Upper lobe of right lung (tissue), 1 donor: ENCODE measurements at regions not wholly inside any gene's neighbourhood (a gene's known extent, or its start where the extent isn't known, plus 50 kb on each side); places are given as distances from the start of the nearest gene placed in this dataset.

Experiments
- ATAC-seq: fragments of 200-7000 bp; cut with Tn5 transposase; one replicate; pipeline ENCODE4 v1.9.1; 2020; ENCODE audit warnings: mild to moderate bottlenecking, moderate library complexity
- DNase-seq: peaks from one replicate; pipeline ENCODE4 v3.0.0-alpha.2; 2020
- H3K27ac ChIP-seq: fragments of 200-600 bp; one replicate; pipeline ENCODE4 v1.8.0; 2022
- H3K27me3 ChIP-seq: fragments of 200-600 bp; one replicate; pipeline ENCODE4 v1.8.0; 2022; ENCODE audit warnings: mild to moderate bottlenecking
- H3K36me3 ChIP-seq: fragments of 200-600 bp; one replicate; pipeline ENCODE4 v1.8.0; 2022
- H3K4me1 ChIP-seq: fragments of 200-600 bp; one replicate; pipeline ENCODE4 v1.8.0; 2022
- H3K4me3 ChIP-seq: fragments of 200-600 bp; one replicate; pipeline ENCODE4 v1.8.0; 2022; ENCODE audit warnings: mild to moderate bottlenecking
- H3K9me3 ChIP-seq: fragments of 200-600 bp; one replicate; pipeline ENCODE4 v1.8.0; 2022
- CTCF ChIP-seq: fragments of 200-600 bp; IDR thresholded peaks from one replicate; pipeline ENCODE4 v1.8.0; 2022; ENCODE audit warnings: antibody characterized with exemption
- intact Hi-C: fragments of 100-400 bp; cut with DNase I; formaldehyde crosslinking; loops from one replicate; pipeline ENCODE4 v1.11.0; 2022
- donor health status: DM: no; HTN: yes; CAD: no; lungs with severe emphysema.

DNA sequence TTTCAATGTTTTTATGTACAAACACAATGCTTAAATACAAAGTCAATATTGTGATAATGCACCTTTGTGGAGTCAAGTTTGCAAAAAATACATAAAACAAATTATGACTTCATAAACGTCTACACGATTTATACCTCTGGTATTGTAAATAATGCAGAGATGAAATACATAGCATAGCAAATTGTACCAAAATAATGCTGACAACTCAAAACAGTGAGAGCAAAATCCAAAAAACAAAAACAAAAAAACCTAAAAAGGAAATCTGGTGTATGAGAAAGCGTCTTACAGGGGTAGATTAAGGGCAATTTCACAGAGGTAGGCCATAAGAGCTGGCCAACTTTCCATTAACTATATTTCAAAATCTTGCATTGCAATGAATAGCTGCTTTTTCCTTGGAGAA is 161.5 kb upstream of the LRRC7 start:
- H3K27ac ChIP-seq, result no peak overlapping the region
- intact Hi-C loops, result no loop called here
- TF ChIP-seq CTCF, result no peak
- H3K27me3 ChIP-seq, result no peaks in the 10 kb centered on the region
- ATAC-seq, result no peak
- H3K4me3 ChIP-seq, result no peak overlapping the region
- H3K4me1 ChIP-seq, result no peaks in the 10 kb centered on the region
- no peak for DNase-seq
- no peaks in the 10 kb centered on the region for H3K9me3 ChIP-seq
- no peaks in the 10 kb centered on the region for H3K36me3 ChIP-seq

GRCh38 chr1:69409731-69410456 is 157.8 kb upstream of the LRRC7 start:
- Histone ChIP-seq H3K4me3 (no peak overlapping the region), H3K4me1 (no peaks in the 10 kb centered on the region), H3K27me3 (no peaks in the 10 kb centered on the region), H3K27ac (no peak overlapping the region), H3K36me3 (no peaks in the 10 kb centered on the region), H3K9me3 (no peaks in the 10 kb centered on the region)
- no peak for TF ChIP-seq CTCF
- no peak for DNase-seq
- ATAC-seq, result peak; percentile 39
- intact Hi-C loops, result no loop called here

DNA sequence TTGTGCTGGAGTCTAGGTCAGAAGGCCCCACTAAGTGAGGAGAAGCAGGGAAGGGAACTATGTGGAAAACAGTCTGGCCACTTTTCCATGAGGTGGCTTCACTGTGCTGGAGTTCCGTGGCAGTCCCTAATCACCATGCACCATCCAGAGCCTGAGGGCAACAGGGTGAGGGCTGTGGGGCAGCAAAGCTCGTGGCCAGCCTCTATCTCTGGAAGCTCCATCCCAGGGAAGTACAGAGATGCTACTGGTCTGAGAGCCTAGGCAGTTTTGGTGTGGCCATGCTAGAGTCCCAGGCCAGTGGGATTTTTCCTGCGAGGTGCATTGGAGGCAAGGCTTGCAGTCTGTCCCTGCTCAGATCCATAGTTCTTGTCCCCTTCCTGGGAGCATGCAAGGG is 157.3 kb upstream of the LRRC7 start:
- intact Hi-C loops, result no loop called here

GRCh38 chr1:69410893-69411292 is 156.8 kb upstream of the LRRC7 start:
- Histone ChIP-seq H3K27me3 (no peaks in the 10 kb centered on the region), H3K9me3 (no peaks in the 10 kb centered on the region), H3K4me1 (no peaks in the 10 kb centered on the region), H3K36me3 (no peaks in the 10 kb centered on the region), H3K27ac (no peak overlapping the region), H3K4me3 (no peak overlapping the region)
- TF ChIP-seq CTCF, result no peak
- ATAC-seq (no peak), DNase-seq (no peak)
- intact Hi-C loops, result no loop called here

More for the DNA sequence above, 157.3 kb upstream of the LRRC7 start:
- no peaks in the 10 kb centered on the region for H3K9me3 ChIP-seq
- ATAC-seq (peak; percentile 24), DNase-seq (no peak)
- TF ChIP-seq CTCF, result no peak
- no peaks in the 10 kb centered on the region for H3K4me1 ChIP-seq
- H3K27me3 ChIP-seq, result no peaks in the 10 kb centered on the region
- no peaks in the 10 kb centered on the region for H3K36me3 ChIP-seq
- H3K4me3 ChIP-seq, result no peak overlapping the region
- no peak overlapping the region for H3K27ac ChIP-seq

- no peak for DNase-seq
- H3K9me3 ChIP-seq, result no peaks in the 10 kb centered on the region
- no peak overlapping the region for H3K27ac ChIP-seq
- no peak for ATAC-seq
- no peaks in the 10 kb centered on the region for H3K27me3 ChIP-seq
- no peaks in the 10 kb centered on the region for H3K4me1 ChIP-seq
- no peak overlapping the region for H3K4me3 ChIP-seq
- TF ChIP-seq CTCF, result no peak
- H3K36me3 ChIP-seq, result no peaks in the 10 kb centered on the region
- intact Hi-C loops, result no loop called here
Observed at GRCh38 chr1:69411617-69412016, 156.1 kb upstream of the LRRC7 start.

- no peaks in the 10 kb centered on the region for H3K27me3 ChIP-seq
- H3K36me3 ChIP-seq, result no peaks in the 10 kb centered on the region
- H3K4me3 ChIP-seq, result no peak overlapping the region
- H3K9me3 ChIP-seq, result no peaks in the 10 kb centered on the region
- intact Hi-C loops, result no loop called here
- no peak for DNase-seq
- no peak overlapping the region for H3K27ac ChIP-seq
- no peaks in the 10 kb centered on the region for H3K4me1 ChIP-seq
- TF ChIP-seq CTCF, result no peak
- ATAC-seq, result no peak
Observed at GRCh38 chr1:69413129-69413528, 154.6 kb upstream of the LRRC7 start.
